GM06990 (cell line): ENCODE measurements at regions not wholly inside any gene's neighbourhood (a gene's known extent, or its start where the extent isn't known, plus 50 kb on each side); places are given as distances from the start of the nearest gene placed in this dataset.

Experiments used
- DNase-seq: peaks from one replicate; pipeline ENCODE4 v3.0.0-alpha.2; 2011; ENCODE audit not compliant: insufficient read length; ENCODE audit errors: extremely low read depth
- H3K27me3 ChIP-seq: replicated peaks from 2 replicates; pipeline ENCODE4 v1.6.0; 2011; ENCODE audit warnings: low read length; ENCODE audit not compliant: control insufficient read depth, insufficient read depth
- H3K36me3 ChIP-seq: 2 replicates; pipeline ENCODE4 v1.5.1; 2011; ENCODE audit warnings: low read length; ENCODE audit not compliant: control insufficient read depth, insufficient read depth
- H3K4me3 ChIP-seq: replicated peaks from 2 replicates; pipeline ENCODE4 v1.5.1; 2011; ENCODE audit warnings: low read depth, mild to moderate bottlenecking, control low read depth, low read length
- CTCF ChIP-seq: IDR thresholded peaks from 2 replicates; pipeline ENCODE4 v1.5.1; 2011; ENCODE audit warnings: low read length, control low read depth, mild to moderate bottlenecking, inconsistent platforms; ENCODE audit not compliant: insufficient read depth, poor library complexity, severe bottlenecking

GRCh38 chr13:31053091-31053490, 108.6 kb downstream of the HSPH1 start:
- no peak for TF ChIP-seq CTCF
- Histone ChIP-seq H3K36me3 (no peaks in the 10 kb centered on the region), H3K27me3 (no peaks in the 10 kb centered on the region), H3K4me3 (no peak overlapping the region)
- DNase-seq: no peak

- no peak for DNase-seq
- H3K27me3 ChIP-seq: no peaks in the 10 kb centered on the region
- no peak for TF ChIP-seq CTCF
Measured at GRCh38 chr13:31052478-31052877, 109.2 kb downstream of the HSPH1 start.

GRCh38 chr13:31051999-31052398, 109.7 kb downstream of the HSPH1 start:
- Histone ChIP-seq H3K36me3 (no peaks in the 10 kb centered on the region), H3K4me3 (no peak overlapping the region), H3K27me3 (no peaks in the 10 kb centered on the region)
- no peak for DNase-seq
- no peak for TF ChIP-seq CTCF

More at GRCh38 chr13:31052478-31052877, 109.2 kb downstream of the HSPH1 start:
- no peaks in the 10 kb centered on the region for H3K36me3 ChIP-seq
- no peak overlapping the region for H3K4me3 ChIP-seq

- no peak for TF ChIP-seq CTCF
- DNase-seq: no peak
- Histone ChIP-seq H3K36me3 (no peaks in the 10 kb centered on the region), H3K27me3 (no peaks in the 10 kb centered on the region), H3K4me3 (no peak overlapping the region)
Measured at GRCh38 chr13:31050486-31051400, 111.0 kb downstream of the HSPH1 start.

DNA sequence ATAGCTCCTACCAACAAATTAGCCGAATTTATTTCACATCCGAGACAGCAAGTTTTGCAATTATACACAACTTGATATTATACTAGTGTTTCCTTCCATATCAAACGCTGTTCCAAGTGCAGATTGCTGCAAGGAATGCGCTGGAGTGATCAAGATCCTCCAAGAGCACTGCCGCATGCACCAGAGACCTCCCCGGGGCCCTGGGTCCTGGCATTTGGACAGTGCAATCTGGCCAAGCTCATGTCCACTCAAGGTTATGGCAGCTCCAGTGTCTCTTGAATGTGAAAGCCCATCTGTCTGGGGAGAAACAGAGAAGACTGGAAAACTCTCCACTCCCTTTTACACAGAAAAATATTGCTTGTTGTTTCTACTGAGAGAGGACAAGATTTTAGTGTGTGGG, 111.9 kb downstream of the HSPH1 start:
- Histone ChIP-seq H3K4me3 (no peak overlapping the region), H3K36me3 (no peaks in the 10 kb centered on the region), H3K27me3 (no peaks in the 10 kb centered on the region)
- no peak for TF ChIP-seq CTCF
- DNase-seq: no peak

DNA sequence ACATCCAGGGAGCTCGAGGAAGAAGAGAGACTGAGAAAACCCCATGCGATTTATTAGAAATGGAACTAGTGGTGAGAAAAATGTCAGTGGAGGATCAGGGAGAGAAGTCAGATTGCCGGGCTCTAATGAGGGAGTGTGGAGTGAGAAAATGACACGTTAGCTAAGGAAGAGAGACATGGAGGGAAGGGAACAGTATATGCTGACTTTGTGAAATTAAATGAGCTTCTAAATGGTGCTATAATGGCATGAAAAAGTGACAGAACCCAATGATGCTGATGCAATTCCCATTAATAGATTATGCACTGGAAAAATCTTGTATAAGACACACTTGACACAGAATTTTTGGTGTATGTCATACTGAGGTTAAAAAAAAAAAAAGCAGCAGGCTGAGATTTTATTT, 112.6 kb downstream of the HSPH1 start:
- no peak for DNase-seq
- no peak overlapping the region for H3K4me3 ChIP-seq
- H3K36me3 ChIP-seq: no peaks in the 10 kb centered on the region
- H3K27me3 ChIP-seq: no peaks in the 10 kb centered on the region
- TF ChIP-seq CTCF: no peak
